ENCODE measurements at regions not wholly inside any gene's neighbourhood (a gene's known extent, or its start where the extent isn't known, plus 50 kb on each side); places are given as distances from the start of the nearest gene placed in this dataset.

DNA sequence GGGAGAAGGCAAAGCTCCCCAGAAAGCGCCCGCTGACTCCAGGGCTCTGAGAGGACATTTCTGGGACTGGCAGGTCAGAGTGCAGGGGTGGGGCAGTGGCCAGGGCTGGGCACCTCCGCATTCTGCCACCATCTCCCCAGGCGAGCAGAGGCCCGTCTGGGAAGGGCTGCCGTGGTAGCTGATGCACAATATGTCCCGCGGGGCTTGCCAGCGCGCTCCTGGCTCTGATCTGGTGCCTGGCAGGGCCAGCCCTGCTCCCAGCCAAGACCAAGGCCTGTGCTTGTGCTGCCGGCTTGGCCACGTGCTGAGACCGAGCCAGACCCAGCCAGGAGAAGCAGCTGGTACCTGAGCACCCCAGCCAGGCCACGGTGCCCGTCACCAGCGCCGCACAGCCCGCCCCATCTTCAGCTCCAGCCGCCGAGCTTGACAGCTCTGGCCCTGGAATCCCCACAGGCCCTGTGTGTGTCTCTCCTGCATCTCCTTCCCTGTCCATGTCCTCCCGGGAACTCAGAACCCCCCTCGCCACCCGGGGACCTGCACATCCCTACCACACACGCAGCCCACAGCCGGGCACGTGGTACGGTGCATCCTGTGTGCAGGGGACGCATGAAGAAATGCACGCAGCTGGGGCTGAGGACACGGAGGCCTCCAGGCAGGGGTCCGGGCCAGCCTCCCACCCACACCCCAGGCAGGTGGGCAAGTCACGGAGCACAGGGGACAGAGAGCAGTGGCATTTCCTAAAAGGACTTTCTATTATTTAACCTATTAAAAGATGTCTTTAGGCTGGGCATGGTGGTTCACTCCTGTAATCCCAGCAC, 68.6 kb upstream of the C14orf180 start:
- H3K4me3 ChIP-seq (ENCODE audit: control extremely low read depth in 1 of 5, extremely low read depth in 1 of 5, insufficient read depth in 1 of 5, low read depth in 2 of 5, low read length in 4 of 5) = no peak overlapping the region
- peaks cover 0 to 16% (median 0%) of the 10 kb centered on the region in 3 donors for H3K9me3 ChIP-seq (ENCODE audit: control extremely low read depth in 1 of 3, control insufficient read depth in 2 of 3, insufficient read depth in 1 of 3, low read length in 2 of 3)
- DNase-seq (no peak), ATAC-seq (ENCODE audit: low read depth) (no peak)
- 90% methylated on average over 30 of the region's 32 CpGs for WGBS (ENCODE audit: insufficient coverage)
- H3K4me1 ChIP-seq (ENCODE audit: control insufficient read depth in 2 of 2, insufficient read depth in 2 of 2, low read length in 2 of 2) = no peaks in the 10 kb centered on the region
- H3K9me3 Mint-ChIP-seq (ENCODE audit: insufficient read depth) = no peaks in the 10 kb centered on the region
- no peak overlapping the region for H2AFZ ChIP-seq (ENCODE audit: insufficient read depth, low read depth, low read length, poor library complexity, severe bottlenecking)
- H3K27ac Mint-ChIP-seq = no peak overlapping the region
- H3K4me3 Mint-ChIP-seq = no peak overlapping the region
- H3K27me3 ChIP-seq (replicated peaks in 1 of 4; ENCODE audit: control extremely low read depth in 1 of 4, control insufficient read depth in 3 of 4, insufficient read depth in 4 of 4, low read length in 3 of 4) = peaks cover 0 to 14% (median 0%) of the 10 kb centered on the region in 4 experiments
- no peak for TF ChIP-seq EZH2 (IDR thresholded peaks at IDR 0.05; ENCODE audit: borderline replicate concordance, insufficient read depth, low read depth, low read length, poor library complexity, severe bottlenecking)
- TF ChIP-seq, protein P1, sequence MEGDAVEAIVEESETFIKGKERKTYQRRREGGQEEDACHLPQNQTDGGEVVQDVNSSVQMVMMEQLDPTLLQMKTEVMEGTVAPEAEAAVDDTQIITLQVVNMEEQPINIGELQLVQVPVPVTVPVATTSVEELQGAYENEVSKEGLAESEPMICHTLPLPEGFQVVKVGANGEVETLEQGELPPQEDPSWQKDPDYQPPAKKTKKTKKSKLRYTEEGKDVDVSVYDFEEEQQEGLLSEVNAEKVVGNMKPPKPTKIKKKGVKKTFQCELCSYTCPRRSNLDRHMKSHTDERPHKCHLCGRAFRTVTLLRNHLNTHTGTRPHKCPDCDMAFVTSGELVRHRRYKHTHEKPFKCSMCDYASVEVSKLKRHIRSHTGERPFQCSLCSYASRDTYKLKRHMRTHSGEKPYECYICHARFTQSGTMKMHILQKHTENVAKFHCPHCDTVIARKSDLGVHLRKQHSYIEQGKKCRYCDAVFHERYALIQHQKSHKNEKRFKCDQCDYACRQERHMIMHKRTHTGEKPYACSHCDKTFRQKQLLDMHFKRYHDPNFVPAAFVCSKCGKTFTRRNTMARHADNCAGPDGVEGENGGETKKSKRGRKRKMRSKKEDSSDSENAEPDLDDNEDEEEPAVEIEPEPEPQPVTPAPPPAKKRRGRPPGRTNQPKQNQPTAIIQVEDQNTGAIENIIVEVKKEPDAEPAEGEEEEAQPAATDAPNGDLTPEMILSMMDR (IDR thresholded peaks at IDR 0.05) = no peak
- H3K9ac ChIP-seq (ENCODE audit: low read length) = no peak overlapping the region
- H3K79me2 ChIP-seq (ENCODE audit: control insufficient read depth, insufficient read depth, low read length) = no peaks in the 10 kb centered on the region
- intact Hi-C loops (cut with micrococcal nuclease) = no loop called here
- POLR2A ChIA-PET = no interaction called here
- no peak overlapping the region for H3K4me2 ChIP-seq (replicated peaks; ENCODE audit: low read depth, low read length, poor library complexity, severe bottlenecking)
- no peaks in the 10 kb centered on the region for H3K36me3 ChIP-seq (replicated peaks in 1 of 2; ENCODE audit: control extremely low read depth in 1 of 2, control insufficient read depth in 1 of 2, extremely low read depth in 1 of 2, insufficient read depth in 2 of 2, low read length in 1 of 2)
- peaks cover 18% of the 10 kb centered on the region for H3K27me3 Mint-ChIP-seq
- CTCF ChIA-PET = no interaction called here
- no peaks in the 10 kb centered on the region for H3K4me1 Mint-ChIP-seq
- H4K20me1 ChIP-seq (ENCODE audit: control insufficient read depth, insufficient read depth, low read length, poor library complexity, severe bottlenecking) = no peaks in the 10 kb centered on the region
- no peak overlapping the region for H3K27ac ChIP-seq (ENCODE audit: low read length in 2 of 2)

DNA sequence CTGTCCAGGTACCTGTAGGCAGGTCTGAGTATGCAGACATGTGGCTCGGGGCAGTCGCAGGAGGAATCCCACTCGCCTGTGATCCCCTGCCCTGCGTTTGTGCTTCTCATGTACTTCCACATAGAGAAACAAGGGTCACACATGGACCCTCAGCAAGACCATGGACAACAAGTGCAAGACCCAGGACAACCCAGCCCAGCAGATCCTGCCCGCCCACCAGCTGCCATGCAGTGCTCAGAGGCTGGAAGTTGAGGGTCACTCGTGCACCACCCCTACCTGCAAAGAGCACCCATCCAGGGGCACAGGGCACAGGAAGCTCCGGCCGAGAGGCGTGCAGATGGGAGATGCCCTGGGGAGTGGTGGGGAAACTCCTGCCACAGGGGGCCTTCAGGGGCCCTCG, 67.5 kb upstream of the C14orf180 start:
- DNase-seq = no peak
- no peak overlapping the region for H2AFZ ChIP-seq (ENCODE audit: insufficient read depth, low read depth, low read length, poor library complexity, severe bottlenecking)
- POLR2A ChIA-PET = no interaction called here
- H3K27ac ChIP-seq (ENCODE audit: low read length in 2 of 2) = no peak overlapping the region
- H3K4me1 ChIP-seq (ENCODE audit: control insufficient read depth in 2 of 2, insufficient read depth in 2 of 2, low read length in 2 of 2) = no peaks in the 10 kb centered on the region
- no peak overlapping the region for H3K27ac Mint-ChIP-seq
- 78% methylated on average over 7 of the region's 10 CpGs for WGBS (ENCODE audit: insufficient coverage)
- H3K4me3 ChIP-seq (ENCODE audit: control extremely low read depth in 1 of 5, extremely low read depth in 1 of 5, insufficient read depth in 1 of 5, low read depth in 2 of 5, low read length in 4 of 5) = no peak overlapping the region
- peaks cover 0 to 13% (median 0%) of the 10 kb centered on the region in 4 experiments for H3K27me3 ChIP-seq (replicated peaks in 1 of 4; ENCODE audit: control extremely low read depth in 1 of 4, control insufficient read depth in 3 of 4, insufficient read depth in 4 of 4, low read length in 3 of 4)
- no peak for ATAC-seq (ENCODE audit: low read depth)
- intact Hi-C loops (cut with micrococcal nuclease) = no loop called here
- no peak overlapping the region for H3K9ac ChIP-seq (ENCODE audit: low read length)
- H3K4me2 ChIP-seq (replicated peaks; ENCODE audit: low read depth, low read length, poor library complexity, severe bottlenecking) = no peak overlapping the region
- H3K27me3 Mint-ChIP-seq = peaks cover 20% of the 10 kb centered on the region
- CTCF ChIA-PET = no interaction called here
- peaks cover 0 to 26% (median 0%) of the 10 kb centered on the region in 3 donors for H3K9me3 ChIP-seq (ENCODE audit: control extremely low read depth in 1 of 3, control insufficient read depth in 2 of 3, insufficient read depth in 1 of 3, low read length in 2 of 3)
- H3K4me1 Mint-ChIP-seq = no peaks in the 10 kb centered on the region
- H3K79me2 ChIP-seq (ENCODE audit: control insufficient read depth, insufficient read depth, low read length) = no peaks in the 10 kb centered on the region
- H3K4me3 Mint-ChIP-seq = no peak overlapping the region
- H4K20me1 ChIP-seq (ENCODE audit: control insufficient read depth, insufficient read depth, low read length, poor library complexity, severe bottlenecking) = no peaks in the 10 kb centered on the region
- H3K36me3 ChIP-seq (replicated peaks in 1 of 2; ENCODE audit: control extremely low read depth in 1 of 2, control insufficient read depth in 1 of 2, extremely low read depth in 1 of 2, insufficient read depth in 2 of 2, low read length in 1 of 2) = no peaks in the 10 kb centered on the region
- TF ChIP-seq EZH2 (IDR thresholded peaks at IDR 0.05; ENCODE audit: borderline replicate concordance, insufficient read depth, low read depth, low read length, poor library complexity, severe bottlenecking) = no peak
- no peaks in the 10 kb centered on the region for H3K9me3 Mint-ChIP-seq (ENCODE audit: insufficient read depth)
